Right lobe of liver (tissue), 6 donors: ENCODE measurements at regions not wholly inside any gene's neighbourhood (a gene's known extent, or its start where the extent isn't known, plus 50 kb on each side); places are given as distances from the start of the nearest gene placed in this dataset.

Experiments used
- ATAC-seq, 4 donors: fragments of 200-7000 bp; cut with Tn5 transposase; one replicate each; pipeline ENCODE4 v1.9.1; 2020; ENCODE audit warnings: mild to moderate bottlenecking in 4 of 4, moderate library complexity in 4 of 4
- DNase-seq, 3 donors: peaks; one replicate each; pipeline ENCODE4 v3.0.0-alpha.2; 2020
- H3K27ac ChIP-seq, 3 donors: fragments of 200-600 bp; one replicate each; pipeline ENCODE4 v1.8.0; 2022
- H3K27me3 ChIP-seq, 2 donors: fragments of 200-600 bp; one replicate each; pipeline ENCODE4 v1.8.0; 2022
- H3K36me3 ChIP-seq, 4 donors: fragments of 200-600 bp; sonication (generic) in 1 of 4; one replicate each; pipeline versions ENCODE4 v1.5.1 to v1.8.0; 2017 to 2022; ENCODE audit warnings: control low read depth in 1 of 4
- H3K4me1 ChIP-seq, 4 donors: fragments of 200-600 bp; sonication (generic) in 1 of 4; one replicate each; pipeline versions ENCODE4 v1.5.1 to v1.8.0; 2017 to 2022; ENCODE audit warnings: control low read depth in 1 of 4
- H3K4me3 ChIP-seq, 3 donors: fragments of 200-600 bp; one replicate each; pipeline ENCODE4 v1.8.0; 2022
- H3K9me3 ChIP-seq, 4 donors: fragments of 200-600 bp; sonication (generic) in 1 of 4; one replicate each; pipeline versions ENCODE4 v1.5.1 to v1.8.0; 2017 to 2022; ENCODE audit warnings: control low read depth in 1 of 4
- POLR2A ChIP-seq: fragments of 450-650 bp; IDR thresholded peaks from one replicate; pipeline ENCODE4 v1.6.1; 2017; ENCODE audit warnings: antibody characterized with exemption, mild to moderate bottlenecking
- WGBS: methylation state at CpG from one replicate; pipeline ENCODE4 v1.1.6; 2018; ENCODE audit warnings: low coverage, low lambda C conversion rate; ENCODE audit not compliant: insufficient coverage; ENCODE audit errors: missing lambda C conversion rate; 5-methylcytosine and 5-hydroxymethylcytosine counted together
- intact Hi-C, 2 donors: fragments of 100-400 bp; cut with DNase I; formaldehyde crosslinking; loops; one replicate each; pipeline versions ENCODE4 v1.11.2 to v1.14.1; 2022
- TF ChIP-seq, protein P1 (sequence below), 4 donors: fragments of 200-600 bp in 3 of 4; fragments of 450-650 bp in 1 of 4; IDR thresholded peaks; one replicate each; pipeline versions ENCODE4 v1.5.1 to v1.8.0; 2016 to 2022; ENCODE audit warnings: antibody characterized with exemption in 4 of 4, mild to moderate bottlenecking in 2 of 4
- donor health status: DM: no; HTN: yes; CAD: no.
- donor health status: DM: no; HTN: no; CAD: no.
- donor health status: DM: no; HTN: no; CAD: no.
- donor health status: DM: no; HTN: yes; CAD: no.
- donor health status: DM: no; HTN: yes; CAD: no.

DNA sequence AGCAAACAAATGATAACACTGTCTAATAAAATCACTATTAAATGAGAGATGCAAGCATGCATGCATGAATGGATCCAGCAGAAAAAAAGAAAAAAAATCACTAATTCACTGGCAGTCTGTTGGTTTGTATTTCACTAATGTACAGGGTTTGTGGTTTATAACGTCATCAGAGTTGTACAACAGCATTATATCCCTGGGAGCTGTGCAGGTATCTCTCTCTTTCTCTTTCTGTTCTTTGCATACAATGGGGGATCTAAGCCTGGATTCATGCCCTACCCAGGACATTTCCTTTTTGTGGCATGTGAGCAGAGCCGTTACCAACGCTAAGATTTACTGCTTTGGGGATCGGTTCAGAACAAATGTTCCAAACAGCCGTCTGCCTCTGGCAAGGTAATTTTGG, 229.5 kb downstream of the SOX2 start:
- DNase-seq (no peak), ATAC-seq (no peak)
- TF ChIP-seq POLR2A, result no peak
- 30% methylated on average over 5 of the region's 5 CpGs for WGBS
- no peak overlapping the region for H3K4me3 ChIP-seq
- H3K27ac ChIP-seq, result no peak overlapping the region
- intact Hi-C loops, result no loop called here
- no peaks in the 10 kb centered on the region for H3K9me3 ChIP-seq
- H3K36me3 ChIP-seq, result no peaks in the 10 kb centered on the region
- H3K27me3 ChIP-seq, result no peaks in the 10 kb centered on the region
- no peaks in the 10 kb centered on the region for H3K4me1 ChIP-seq

DNA sequence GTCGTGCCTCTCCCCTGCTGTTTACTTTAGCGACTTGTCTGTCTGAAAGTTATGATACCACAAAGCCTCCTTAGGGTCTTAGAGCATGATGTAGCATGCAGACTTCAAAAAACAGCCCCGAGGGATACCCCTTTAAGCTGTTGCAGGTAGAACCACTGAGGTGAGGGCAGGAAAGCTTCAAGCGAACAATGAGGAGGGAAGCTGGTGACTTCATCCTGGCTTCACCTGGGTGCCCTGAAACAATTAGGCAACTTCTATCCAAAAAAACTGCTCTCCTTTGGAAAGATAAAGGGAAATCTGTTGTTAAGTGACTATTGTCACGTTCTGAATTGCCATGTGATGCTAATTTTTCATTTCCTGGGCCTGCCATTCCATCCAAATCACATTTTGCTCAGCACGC, 231.6 kb downstream of the SOX2 start:
- Histone ChIP-seq H3K9me3 (no peaks in the 10 kb centered on the region), H3K27me3 (no peaks in the 10 kb centered on the region), H3K27ac (no peak overlapping the region), H3K4me3 (no peak overlapping the region), H3K36me3 (no peaks in the 10 kb centered on the region), H3K4me1 (no peaks in the 10 kb centered on the region)
- WGBS, result 33% methylated on average over 6 of the region's 6 CpGs
- no peak for ATAC-seq
- intact Hi-C loops, result no loop called here
- DNase-seq, result no peak
- no peak for TF ChIP-seq POLR2A
- TF ChIP-seq, protein P1, sequence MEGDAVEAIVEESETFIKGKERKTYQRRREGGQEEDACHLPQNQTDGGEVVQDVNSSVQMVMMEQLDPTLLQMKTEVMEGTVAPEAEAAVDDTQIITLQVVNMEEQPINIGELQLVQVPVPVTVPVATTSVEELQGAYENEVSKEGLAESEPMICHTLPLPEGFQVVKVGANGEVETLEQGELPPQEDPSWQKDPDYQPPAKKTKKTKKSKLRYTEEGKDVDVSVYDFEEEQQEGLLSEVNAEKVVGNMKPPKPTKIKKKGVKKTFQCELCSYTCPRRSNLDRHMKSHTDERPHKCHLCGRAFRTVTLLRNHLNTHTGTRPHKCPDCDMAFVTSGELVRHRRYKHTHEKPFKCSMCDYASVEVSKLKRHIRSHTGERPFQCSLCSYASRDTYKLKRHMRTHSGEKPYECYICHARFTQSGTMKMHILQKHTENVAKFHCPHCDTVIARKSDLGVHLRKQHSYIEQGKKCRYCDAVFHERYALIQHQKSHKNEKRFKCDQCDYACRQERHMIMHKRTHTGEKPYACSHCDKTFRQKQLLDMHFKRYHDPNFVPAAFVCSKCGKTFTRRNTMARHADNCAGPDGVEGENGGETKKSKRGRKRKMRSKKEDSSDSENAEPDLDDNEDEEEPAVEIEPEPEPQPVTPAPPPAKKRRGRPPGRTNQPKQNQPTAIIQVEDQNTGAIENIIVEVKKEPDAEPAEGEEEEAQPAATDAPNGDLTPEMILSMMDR (IDR thresholded peaks at IDR 0.05), result no peak

DNA sequence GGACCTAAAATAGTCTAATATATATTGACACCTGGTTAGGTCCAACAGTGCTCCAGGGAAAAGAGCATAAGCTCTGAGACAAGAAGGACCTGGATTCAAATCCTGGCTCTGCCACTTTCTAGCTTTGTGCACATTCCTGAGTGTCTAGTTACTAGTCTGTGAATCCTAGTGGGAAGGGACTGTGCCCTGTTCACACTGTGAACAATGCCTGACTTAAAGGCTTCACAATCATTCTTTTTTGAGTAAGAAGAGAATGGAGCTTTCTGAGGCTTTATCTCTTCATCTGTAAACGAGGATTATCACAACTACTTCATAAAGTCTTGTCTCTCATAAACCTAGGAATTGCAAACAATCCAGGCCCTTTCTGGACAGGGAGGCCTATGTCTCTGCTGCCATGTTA, 235.9 kb downstream of the SOX2 start:
- DNase-seq, result no peak
- TF ChIP-seq, protein P1 (IDR thresholded peaks at IDR 0.05), result no peak
- TF ChIP-seq POLR2A, result no peak
- intact Hi-C loops, result no loop called here
- no peaks in the 10 kb centered on the region for H3K4me1 ChIP-seq
- H3K36me3 ChIP-seq, result no peaks in the 10 kb centered on the region
- no peak overlapping the region for H3K27ac ChIP-seq
- no peak overlapping the region for H3K4me3 ChIP-seq
- no peaks in the 10 kb centered on the region for H3K9me3 ChIP-seq
- no peaks in the 10 kb centered on the region for H3K27me3 ChIP-seq
- WGBS, result 24% methylated on average over 1 of the region's 1 CpG
- no peak for ATAC-seq

DNA sequence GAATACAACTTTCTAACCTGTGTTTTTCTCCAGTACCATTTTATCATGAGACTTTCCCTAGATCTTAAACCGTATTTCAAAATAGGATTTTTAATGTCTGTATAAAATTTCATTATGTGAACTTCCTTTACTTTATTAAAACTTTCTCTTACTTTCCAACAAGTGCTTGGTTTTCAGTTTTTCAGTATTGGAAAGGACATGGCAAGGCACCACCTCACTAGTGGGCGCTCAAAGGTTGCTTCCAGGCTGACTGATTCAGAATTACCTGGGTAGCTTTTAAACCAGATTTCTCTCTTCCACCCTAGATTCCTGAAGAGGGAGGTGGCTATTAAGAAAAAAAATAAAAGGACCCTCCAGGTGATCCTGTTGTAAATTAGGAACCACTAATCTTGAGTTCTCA, 236.6 kb downstream of the SOX2 start:
- WGBS, result 52% methylated on average over 2 of the region's 2 CpGs
- intact Hi-C loops, result no loop called here
- Histone ChIP-seq H3K4me3 (no peak overlapping the region), H3K36me3 (no peaks in the 10 kb centered on the region), H3K4me1 (no peaks in the 10 kb centered on the region), H3K27ac (no peak overlapping the region), H3K27me3 (no peaks in the 10 kb centered on the region), H3K9me3 (no peaks in the 10 kb centered on the region)
- no peak for TF ChIP-seq POLR2A
- TF ChIP-seq, protein P1 (IDR thresholded peaks at IDR 0.05), result no peak
- no peak for DNase-seq
- no peak for ATAC-seq

DNA sequence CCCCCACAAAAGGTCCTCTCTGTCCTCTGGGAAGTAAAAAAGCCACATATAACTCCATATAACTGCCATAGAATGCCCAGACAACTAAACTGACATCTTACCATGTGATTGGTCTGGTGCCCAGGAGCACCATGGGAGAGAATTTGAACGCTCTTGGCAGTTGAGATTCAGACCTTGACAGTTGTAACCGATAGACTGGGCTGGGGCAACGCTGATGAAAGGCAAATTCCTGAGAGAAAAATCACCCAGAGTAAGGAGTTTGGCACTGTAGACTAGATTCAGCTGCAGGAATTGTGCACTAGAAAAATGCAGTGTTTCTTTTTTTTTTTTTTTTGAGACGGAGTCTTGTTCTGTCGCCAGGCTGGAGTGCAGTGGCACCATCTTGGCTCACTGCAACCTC, 240.5 kb downstream of the SOX2 start:
- DNase-seq, result no peak
- TF ChIP-seq POLR2A, result no peak
- TF ChIP-seq, protein P1 (IDR thresholded peaks at IDR 0.05), result no peak
- no peak overlapping the region for H3K27ac ChIP-seq
- H3K27me3 ChIP-seq, result no peaks in the 10 kb centered on the region
- H3K36me3 ChIP-seq, result no peaks in the 10 kb centered on the region
- H3K4me1 ChIP-seq, result no peaks in the 10 kb centered on the region
- no peaks in the 10 kb centered on the region for H3K9me3 ChIP-seq
- intact Hi-C loops, result no loop called here
- 77% methylated on average over 3 of the region's 5 CpGs for WGBS
- no peak for ATAC-seq
- H3K4me3 ChIP-seq, result no peak overlapping the region
